Renal pelvis (tissue), 1 donor: ENCODE measurements at regions not wholly inside any gene's neighbourhood (a gene's known extent, or its start where the extent isn't known, plus 50 kb on each side); places are given as distances from the start of the nearest gene placed in this dataset.
"Not testable (repeated sequence)": the region's sequence is repeated elsewhere in the genome, so short reads cannot be mapped to it uniquely, and the experiment has no call there.

Source experiments
- DNase-seq: peaks from one replicate; pipeline ENCODE4 v3.0.0-alpha.2; 2013

GRCh38 chr5:158446761-158447160 is 587.8 kb upstream of the CLINT1 start:
- DNase-seq: not testable (repeated sequence)

GRCh38 chr5:158439204-158439603 is 580.3 kb upstream of the CLINT1 start:
- not testable (repeated sequence) for DNase-seq

- DNase-seq: no peak
Observed at GRCh38 chr5:158436271-158437065, 577.5 kb upstream of the CLINT1 start.

DNA sequence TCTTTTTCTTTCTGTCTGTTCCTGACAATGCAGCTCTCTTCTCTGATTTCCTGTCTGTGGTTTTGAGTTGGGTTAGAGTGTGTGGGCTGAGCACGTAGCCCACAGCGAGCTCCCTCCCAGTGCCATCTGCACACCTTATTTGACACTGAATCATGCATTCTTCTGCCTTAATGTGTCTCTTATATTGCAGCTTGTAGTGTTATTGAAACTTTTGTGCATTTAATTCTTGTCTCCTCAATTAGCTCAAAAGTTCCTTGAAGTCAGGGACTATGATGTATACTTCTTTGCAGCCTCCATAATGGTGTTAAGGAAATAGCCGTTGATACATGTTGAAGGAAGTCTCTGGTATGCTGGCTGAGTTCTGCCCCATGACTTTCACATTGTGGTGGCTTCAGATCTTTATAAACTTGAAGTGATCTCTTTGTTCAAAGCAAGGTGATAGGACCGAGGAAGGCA is 576.2 kb upstream of the CLINT1 start:
- DNase-seq: no peak

DNA sequence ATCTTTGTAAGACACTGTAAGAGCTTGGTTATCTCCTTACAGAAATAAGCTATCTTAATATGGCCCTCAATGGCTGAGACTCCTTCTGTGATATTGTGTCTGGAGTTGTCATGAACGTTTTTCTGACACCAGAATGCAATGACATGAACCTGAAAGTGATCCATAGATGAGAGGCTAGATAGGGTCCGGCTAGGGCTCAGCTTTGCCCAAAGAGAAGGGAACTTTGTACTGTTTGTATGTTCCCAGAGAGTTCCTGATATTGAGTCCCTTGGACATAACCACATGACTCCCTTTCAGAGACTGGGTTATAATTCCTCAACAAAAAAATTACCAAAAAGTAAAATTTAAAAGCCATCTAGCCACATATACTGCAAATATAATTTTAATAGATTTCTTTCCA is 575.8 kb upstream of the CLINT1 start:
- no peak for DNase-seq

DNA sequence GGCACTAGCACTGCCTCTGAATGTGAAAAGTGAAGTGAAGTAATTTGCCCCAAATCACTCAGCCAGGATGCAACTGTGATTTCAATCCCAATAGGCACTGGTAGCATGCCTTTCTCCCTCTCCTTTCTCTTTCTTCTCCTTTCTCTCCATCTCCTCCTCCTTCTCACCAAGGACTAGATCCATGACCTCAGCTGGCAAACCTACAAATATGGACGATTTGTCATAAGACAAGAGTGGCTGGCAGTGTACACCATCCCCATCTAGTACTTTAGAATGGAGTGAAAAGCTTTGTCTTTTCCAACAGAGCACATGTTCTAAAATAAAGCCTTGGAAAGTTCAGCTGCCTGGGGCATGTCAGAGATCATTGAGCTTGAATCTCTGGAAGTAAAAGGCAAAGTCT is 574.7 kb upstream of the CLINT1 start:
- DNase-seq: no peak

DNA sequence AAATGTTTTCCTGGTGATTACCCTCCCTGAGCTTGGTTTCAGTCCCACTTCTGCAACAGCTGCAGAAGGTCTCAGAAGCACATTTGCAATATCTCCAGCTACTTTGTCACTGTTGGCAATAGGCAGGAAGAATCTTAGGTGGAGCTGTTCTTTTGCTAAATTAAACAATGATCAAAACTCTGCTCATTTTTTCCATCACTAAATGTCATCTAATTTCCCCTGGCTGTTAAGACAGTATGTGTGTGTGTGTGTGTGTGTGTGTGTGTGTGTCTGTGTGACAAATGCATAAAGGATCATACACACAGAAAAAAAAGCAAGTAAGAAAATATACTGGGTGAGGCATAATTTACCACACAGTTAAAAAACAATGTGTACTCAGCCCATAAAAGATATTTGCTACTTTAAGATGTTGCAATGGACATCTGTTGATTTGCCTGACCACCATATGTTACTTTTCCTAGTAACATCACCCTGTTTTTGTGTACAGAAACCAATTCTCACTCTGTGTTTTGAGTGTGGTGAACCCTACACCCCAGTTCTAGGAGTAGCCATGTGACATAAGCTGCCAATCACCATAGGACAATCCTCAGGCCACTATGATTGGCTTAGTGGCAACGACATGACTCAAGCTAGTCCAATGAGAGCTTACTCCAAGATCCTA is 572.6 kb upstream of the CLINT1 start:
- DNase-seq: no peak

DNA sequence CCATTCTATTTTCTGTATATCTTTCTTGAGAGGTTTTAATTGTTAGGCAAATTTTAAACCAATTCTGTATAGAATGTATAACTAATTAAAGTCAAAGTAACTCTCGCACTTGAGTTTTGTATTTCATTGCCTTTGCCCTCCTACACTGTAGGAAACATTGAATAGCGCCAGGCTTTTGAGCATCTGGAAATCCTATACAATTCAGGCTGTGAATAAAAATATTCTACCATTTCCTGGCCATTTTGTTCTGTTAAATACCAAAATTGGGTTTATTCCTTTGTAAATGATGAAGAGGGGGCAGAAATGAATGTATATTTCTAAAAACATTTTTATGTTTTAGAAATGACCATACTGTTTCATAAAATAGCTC is 571.8 kb upstream of the CLINT1 start:
- DNase-seq: no peak

GRCh38 chr5:158430166-158430797 is 571.3 kb upstream of the CLINT1 start:
- DNase-seq: no peak

DNA sequence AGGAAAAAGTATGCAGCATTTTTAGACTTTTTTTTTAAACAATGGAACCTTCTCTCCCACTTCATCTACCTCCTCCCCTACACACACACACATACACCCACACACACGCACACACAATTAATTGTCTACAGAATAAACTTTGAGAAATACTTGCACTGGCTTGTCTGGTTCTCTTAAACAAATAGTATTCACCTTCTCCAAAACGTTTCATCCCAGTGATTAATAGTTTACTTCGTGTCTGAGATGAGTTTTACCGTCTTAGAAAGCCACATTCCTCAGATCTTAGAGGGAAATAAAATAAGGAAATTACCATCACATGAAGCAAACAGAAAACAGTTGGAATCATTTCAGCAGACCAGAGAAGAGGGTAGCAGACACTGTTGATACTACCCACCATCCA is 570.6 kb upstream of the CLINT1 start:
- no peak for DNase-seq

DNA sequence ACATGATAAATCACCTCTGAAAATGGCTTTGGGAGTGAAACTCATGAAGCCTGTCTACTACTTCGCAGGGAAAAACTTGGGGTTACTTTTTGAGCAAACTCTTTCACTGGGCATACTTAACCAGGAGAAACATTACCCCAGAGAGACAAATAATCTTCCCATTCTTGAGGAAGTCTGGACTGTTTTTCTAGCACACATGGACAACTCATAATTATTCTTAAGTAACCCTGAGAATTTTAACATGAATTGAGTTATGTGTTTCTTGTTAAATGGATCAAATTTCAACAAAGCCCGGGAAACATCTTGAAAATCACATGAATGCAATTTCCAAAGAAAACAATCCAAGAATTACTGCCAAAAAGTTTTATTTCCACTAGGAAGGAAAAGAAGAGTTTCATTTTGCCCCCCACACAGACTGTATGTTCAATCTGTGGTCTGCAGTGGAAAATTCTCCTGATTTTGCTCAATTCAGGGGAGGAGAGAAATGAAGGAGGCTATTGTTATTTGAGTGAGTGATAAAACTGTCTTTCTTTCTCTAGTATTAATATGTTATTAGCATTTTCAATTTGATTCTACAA is 564.8 kb upstream of the CLINT1 start:
- peak; percentile 47 for DNase-seq

GRCh38 chr5:158422653-158423515 is 563.9 kb upstream of the CLINT1 start:
- no peak for DNase-seq

DNA sequence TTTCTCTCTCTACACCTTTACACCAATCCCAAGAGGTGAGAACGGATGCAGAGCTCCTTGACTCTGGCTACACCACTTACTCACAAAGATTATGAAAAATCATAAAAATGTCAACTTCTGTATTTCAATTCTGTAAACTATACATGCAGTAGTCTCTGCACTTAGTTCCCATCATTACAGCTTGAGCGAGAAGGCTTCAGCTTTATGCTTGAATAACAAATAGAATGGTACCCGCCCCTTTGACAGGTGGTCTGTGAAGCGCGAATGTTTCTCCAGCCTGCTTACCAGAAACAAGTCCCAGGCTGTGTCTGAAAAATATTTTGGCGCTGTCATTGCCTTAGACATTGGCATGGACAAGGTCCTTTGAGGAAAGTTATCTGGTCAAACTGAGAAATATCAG is 562.4 kb upstream of the CLINT1 start:
- no peak for DNase-seq

DNA sequence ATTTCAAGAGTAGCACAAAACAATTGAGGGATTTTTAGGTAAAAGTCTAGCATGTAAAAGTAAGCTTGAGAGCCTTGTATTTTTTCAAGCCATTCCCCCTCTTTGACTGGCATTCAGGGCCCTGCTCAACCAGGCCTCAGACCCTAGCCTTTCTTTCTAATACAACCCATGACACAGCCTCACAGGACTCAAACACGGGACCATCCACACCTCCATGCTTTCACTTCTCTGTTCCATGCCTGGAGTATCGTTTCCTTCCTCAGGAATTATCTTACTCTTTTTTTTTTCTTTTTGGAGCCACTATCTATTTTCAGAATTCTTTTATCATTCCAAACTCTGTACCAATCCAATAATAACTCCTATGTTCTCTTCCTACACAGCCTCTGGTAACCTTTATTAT is 560.2 kb upstream of the CLINT1 start:
- no peak for DNase-seq

DNA sequence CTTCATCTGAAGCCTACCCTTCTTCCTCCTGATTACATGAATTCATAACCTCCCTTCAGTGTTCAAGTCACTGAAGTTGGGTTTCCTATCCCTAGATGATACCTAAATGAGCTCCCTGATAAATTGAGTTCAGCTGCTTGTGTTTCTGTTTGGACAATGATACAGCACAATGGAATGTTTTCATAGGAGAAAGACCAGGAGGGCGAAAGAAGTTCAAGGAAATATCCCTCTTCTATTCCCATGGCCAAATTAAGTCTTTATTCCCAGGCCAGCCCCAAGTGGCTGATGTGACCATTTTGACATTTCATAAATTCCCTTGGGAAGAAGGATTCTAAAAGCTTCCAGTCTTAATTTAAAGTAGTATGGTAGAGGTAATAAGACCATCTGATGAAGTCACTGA is 555.8 kb upstream of the CLINT1 start:
- no peak for DNase-seq

GRCh38 chr5:158414333-158414762 is 555.4 kb upstream of the CLINT1 start:
- no peak for DNase-seq

GRCh38 chr5:158413122-158413680 is 554.3 kb upstream of the CLINT1 start:
- DNase-seq: no peak

GRCh38 chr5:158410976-158411375 is 552.0 kb upstream of the CLINT1 start:
- no peak for DNase-seq

DNA sequence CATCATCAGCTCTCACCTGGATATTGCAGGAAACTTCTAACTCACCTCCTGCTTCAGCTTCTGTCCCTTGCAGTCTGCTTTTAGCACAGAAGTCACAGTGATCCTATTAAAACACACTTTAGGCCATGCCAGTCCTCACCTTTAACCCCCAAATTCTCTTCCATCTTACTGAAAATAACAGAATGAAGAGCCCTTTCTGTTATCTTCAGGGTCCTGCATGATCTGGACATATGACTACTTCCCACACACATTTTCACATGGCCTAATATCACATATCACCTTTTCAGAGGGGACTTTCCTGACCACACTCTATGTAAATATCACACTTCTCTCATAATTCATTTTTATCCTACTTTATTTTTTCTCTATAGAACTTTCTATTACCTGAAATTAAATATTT is 550.6 kb upstream of the CLINT1 start:
- no peak for DNase-seq

- DNase-seq: no peak
Observed at GRCh38 chr5:158407824-158408195, 548.9 kb upstream of the CLINT1 start.
